Skeletal muscle tissue (tissue), 3 donors: ENCODE measurements at regions not wholly inside any gene's neighbourhood (a gene's known extent, or its start where the extent isn't known, plus 50 kb on each side); places are given as distances from the start of the nearest gene placed in this dataset.

Experiments used
- H3K27ac ChIP-seq: one replicate; pipeline ENCODE4 v1.7.0; 2013; ENCODE audit warnings: mild to moderate bottlenecking, low read depth, low read length, inconsistent platforms
- H3K27me3 ChIP-seq, 3 donors: one replicate each; pipeline ENCODE4 v1.7.0; 2013; ENCODE audit warnings: low read length in 3 of 3; ENCODE audit not compliant: control insufficient read depth in 3 of 3, insufficient read depth in 3 of 3
- H3K36me3 ChIP-seq, 3 donors: one replicate each; pipeline ENCODE4 v1.7.0; 2013; ENCODE audit warnings: low read length in 3 of 3; ENCODE audit not compliant: control insufficient read depth in 3 of 3, insufficient read depth in 3 of 3
- H3K4me1 ChIP-seq, 3 donors: one replicate each; pipeline ENCODE4 v1.7.0; 2013; ENCODE audit warnings: low read length in 3 of 3, mild to moderate bottlenecking in 3 of 3; ENCODE audit not compliant: control insufficient read depth in 3 of 3, insufficient read depth in 3 of 3
- H3K4me3 ChIP-seq, 3 donors: one replicate each; pipeline ENCODE4 v1.7.0; 2013; ENCODE audit warnings: low read length in 3 of 3
- H3K9ac ChIP-seq, 3 donors: one replicate each; pipeline ENCODE4 v1.7.0; 2013; ENCODE audit warnings: low read length in 3 of 3, mild to moderate bottlenecking in 3 of 3, moderate library complexity in 2 of 3, low read depth in 1 of 3
- H3K9me3 ChIP-seq, 3 donors: one replicate each; pipeline ENCODE4 v1.7.0; 2013; ENCODE audit warnings: low read length in 3 of 3; ENCODE audit not compliant: control insufficient read depth in 3 of 3
- donor health status: Osteomylitis.

GRCh38 chr7:24368161-24368560 is 84.2 kb downstream of the NPY start:
- H3K36me3 ChIP-seq, result no peaks in the 10 kb centered on the region
- no peaks in the 10 kb centered on the region for H3K27me3 ChIP-seq
- no peak overlapping the region for H3K27ac ChIP-seq
- H3K4me3 ChIP-seq, result no peak overlapping the region
- no peaks in the 10 kb centered on the region for H3K9me3 ChIP-seq
- H3K4me1 ChIP-seq, result no peaks in the 10 kb centered on the region
- H3K9ac ChIP-seq, result no peak overlapping the region

DNA sequence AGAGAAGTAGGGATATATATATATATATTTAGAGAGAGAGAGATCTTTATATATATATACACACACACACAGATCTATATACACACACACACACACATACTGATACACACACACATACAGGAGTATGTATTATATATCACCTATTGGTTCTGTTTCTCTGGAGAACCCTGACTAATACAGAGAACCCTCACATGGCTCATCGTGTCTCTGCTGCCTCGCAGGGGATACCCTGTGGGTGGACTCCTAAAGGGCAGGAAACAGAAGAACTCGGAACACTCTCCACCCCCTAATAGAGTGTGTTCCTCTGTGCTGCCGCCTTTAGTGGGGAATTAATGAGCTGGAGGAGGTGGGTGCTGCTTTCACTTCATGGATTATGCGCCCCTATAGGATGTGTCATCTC is 86.6 kb downstream of the NPY start:
- no peaks in the 10 kb centered on the region for H3K36me3 ChIP-seq
- H3K9ac ChIP-seq, result no peak overlapping the region
- no peaks in the 10 kb centered on the region for H3K9me3 ChIP-seq
- no peaks in the 10 kb centered on the region for H3K4me1 ChIP-seq
- no peak overlapping the region for H3K27ac ChIP-seq
- no peak overlapping the region for H3K4me3 ChIP-seq
- H3K27me3 ChIP-seq, result no peaks in the 10 kb centered on the region

- Histone ChIP-seq H3K4me3 (no peak overlapping the region), H3K4me1 (no peaks in the 10 kb centered on the region), H3K9ac (no peak overlapping the region), H3K27ac (no peak overlapping the region), H3K9me3 (no peaks in the 10 kb centered on the region), H3K36me3 (no peaks in the 10 kb centered on the region), H3K27me3 (no peaks in the 10 kb centered on the region)
Observed at GRCh38 chr7:24372961-24373955, 89.3 kb downstream of the NPY start.

- H3K36me3 ChIP-seq, result no peaks in the 10 kb centered on the region
- no peaks in the 10 kb centered on the region for H3K4me1 ChIP-seq
- H3K27me3 ChIP-seq, result no peaks in the 10 kb centered on the region
Observed at GRCh38 chr7:24378871-24379616, 95.1 kb downstream of the NPY start.

GRCh38 chr7:24381894-24382505 is 98.0 kb downstream of the NPY start:
- Histone ChIP-seq H3K9me3 (peaks cover 0 to 1% (median 0%) of the 10 kb centered on the region in 3 donors), H3K4me3 (no peak overlapping the region), H3K4me1 (no peaks in the 10 kb centered on the region), H3K27me3 (no peaks in the 10 kb centered on the region), H3K9ac (no peak overlapping the region), H3K36me3 (no peaks in the 10 kb centered on the region), H3K27ac (no peak overlapping the region)

More at GRCh38 chr7:24378871-24379616, 95.1 kb downstream of the NPY start:
- no peak overlapping the region for H3K4me3 ChIP-seq
- no peak overlapping the region for H3K9ac ChIP-seq
- H3K9me3 ChIP-seq, result peaks cover 0 to 1% (median 0%) of the 10 kb centered on the region in 3 donors
- H3K27ac ChIP-seq, result no peak overlapping the region

- Histone ChIP-seq H3K36me3 (no peaks in the 10 kb centered on the region), H3K4me3 (no peak overlapping the region), H3K27ac (no peak overlapping the region), H3K9ac (no peak overlapping the region), H3K9me3 (peaks cover 0 to 1% (median 0%) of the 10 kb centered on the region in 3 donors), H3K27me3 (no peaks in the 10 kb centered on the region), H3K4me1 (no peaks in the 10 kb centered on the region)
Observed at GRCh38 chr7:24383055-24383454, 99.1 kb downstream of the NPY start.

- H3K27me3 ChIP-seq, result no peaks in the 10 kb centered on the region
- H3K36me3 ChIP-seq, result no peaks in the 10 kb centered on the region
- no peak overlapping the region for H3K9ac ChIP-seq
- no peak overlapping the region for H3K27ac ChIP-seq
- no peak overlapping the region for H3K4me3 ChIP-seq
- peaks cover 0 to 1% (median 0%) of the 10 kb centered on the region in 3 donors for H3K9me3 ChIP-seq
- no peaks in the 10 kb centered on the region for H3K4me1 ChIP-seq
Observed at GRCh38 chr7:24384362-24385030, 100.5 kb downstream of the NPY start.

DNA sequence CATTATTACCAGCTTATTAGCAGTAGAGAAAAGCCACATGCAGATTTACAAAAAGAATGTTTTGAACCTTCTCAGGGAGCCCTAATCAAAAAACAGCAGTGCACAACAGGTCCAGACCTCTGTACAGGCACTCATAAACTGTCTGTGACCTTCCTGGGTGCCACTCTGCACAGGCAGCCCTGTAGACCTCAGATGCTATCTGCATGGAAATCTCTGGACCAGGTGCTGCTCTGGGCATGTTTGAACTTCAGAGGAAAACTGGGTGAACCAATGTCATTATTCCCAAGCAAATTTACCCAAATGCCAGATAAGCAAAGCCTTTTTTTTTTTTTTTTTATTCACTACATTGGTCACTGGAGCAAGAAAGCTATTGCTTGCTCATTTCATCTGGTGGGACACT is 104.2 kb downstream of the NPY start:
- Histone ChIP-seq H3K4me1 (no peaks in the 10 kb centered on the region), H3K36me3 (no peaks in the 10 kb centered on the region), H3K9ac (no peak overlapping the region), H3K27me3 (no peaks in the 10 kb centered on the region), H3K9me3 (no peaks in the 10 kb centered on the region), H3K27ac (no peak overlapping the region), H3K4me3 (no peak overlapping the region)

DNA sequence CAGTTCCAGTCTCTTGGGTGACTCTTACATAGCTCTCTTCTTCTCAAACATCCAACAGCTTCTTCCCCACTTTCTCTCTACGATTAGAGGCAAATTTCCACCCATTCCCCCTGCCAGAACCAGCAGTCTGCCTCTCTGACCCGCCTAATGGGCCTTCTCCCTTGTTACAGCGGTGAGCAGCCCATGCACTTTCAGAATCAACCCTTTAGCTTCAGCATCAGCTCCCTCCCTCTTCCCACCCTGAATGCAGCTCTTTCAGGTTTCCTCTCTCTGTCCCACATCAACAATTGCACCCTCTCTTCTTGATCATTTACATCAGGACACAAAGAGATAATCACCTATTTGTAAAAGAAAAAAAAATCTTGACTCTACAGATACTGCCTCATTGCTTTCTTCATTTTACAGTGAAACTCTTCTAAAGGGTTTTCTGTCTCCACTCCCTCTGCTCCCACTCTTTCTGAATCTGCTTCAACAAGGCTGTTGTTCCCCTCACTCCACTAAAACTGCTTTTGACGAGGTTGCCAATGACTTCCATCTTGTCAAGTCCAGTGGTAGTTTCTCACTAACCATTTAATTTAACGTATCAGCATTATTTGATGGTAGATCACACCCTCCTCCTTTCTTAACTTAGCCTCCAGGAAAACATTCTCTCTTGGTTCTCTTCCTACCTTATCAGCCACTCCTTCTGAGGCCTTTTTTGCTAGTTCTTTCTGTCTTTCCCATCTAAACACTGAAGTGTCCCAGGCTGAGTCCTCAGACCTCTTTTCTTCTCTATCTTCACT is 106.6 kb downstream of the NPY start:
- Histone ChIP-seq H3K27me3 (no peaks in the 10 kb centered on the region), H3K9me3 (no peaks in the 10 kb centered on the region), H3K4me1 (peaks cover 0 to 3% (median 0%) of the 10 kb centered on the region in 3 donors), H3K4me3 (no peak overlapping the region), H3K27ac (no peak overlapping the region), H3K36me3 (no peaks in the 10 kb centered on the region), H3K9ac (no peak overlapping the region)
